ENCODE measurements at regions not wholly inside any gene's neighbourhood (a gene's known extent, or its start where the extent isn't known, plus 50 kb on each side); places are given as distances from the start of the nearest gene placed in this dataset.

- DNase-seq (ENCODE audit: low read depth in 2 of 2), result no peak
Measured at GRCh38 chr2:118509319-118510004, 338.0 kb downstream of the EN1 start.

- DNase-seq (ENCODE audit: low read depth in 2 of 2), result no peak
Measured at GRCh38 chr2:118508282-118508681, 339.2 kb downstream of the EN1 start.

DNA sequence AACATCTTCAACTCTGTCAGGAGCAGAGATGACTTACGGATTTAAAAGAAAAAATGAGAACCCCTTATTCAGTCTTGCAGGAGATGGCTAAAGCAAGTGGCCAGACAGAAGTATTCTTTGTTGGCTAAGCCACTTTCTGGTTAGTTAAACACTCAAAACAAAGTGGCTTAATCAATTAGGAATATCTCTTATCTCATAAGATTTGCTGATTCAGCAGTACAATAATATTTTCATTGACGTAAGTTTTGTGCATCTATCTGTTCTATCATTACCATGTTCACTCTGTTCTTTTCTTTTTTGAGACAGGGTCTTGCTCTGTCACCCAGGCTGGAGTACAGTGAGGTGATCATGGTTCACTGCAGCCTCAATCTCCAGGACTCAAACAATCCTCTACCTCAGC lies 342.0 kb downstream of the EN1 start:
- no peak for DNase-seq (ENCODE audit: low read depth in 2 of 2)

- DNase-seq (ENCODE audit: low read depth in 2 of 2), result no peak
Measured at GRCh38 chr2:118502106-118502505, 345.3 kb downstream of the EN1 start.

DNA sequence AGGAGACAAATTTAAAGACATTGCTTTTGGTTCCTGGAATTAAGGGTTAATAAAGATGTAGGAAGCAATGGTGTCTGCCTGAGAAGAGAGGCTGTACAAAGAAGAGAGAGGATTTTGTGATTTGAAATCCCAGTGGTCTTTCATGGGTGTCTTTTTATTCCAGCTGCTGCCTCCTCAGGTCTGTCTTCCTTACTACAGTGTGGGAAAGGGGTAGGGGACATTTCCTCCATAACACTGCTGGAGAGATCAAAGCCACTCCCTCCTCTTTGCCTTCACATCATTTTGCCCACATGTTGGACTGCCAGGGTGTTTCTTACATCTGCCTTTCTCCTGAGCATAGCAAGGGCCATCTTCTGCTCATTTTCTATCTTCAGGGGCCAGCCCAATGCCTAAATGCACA lies 348.5 kb downstream of the EN1 start:
- no peak for DNase-seq (ENCODE audit: low read depth in 2 of 2)

GRCh38 chr2:118496870-118497611 lies 350.4 kb downstream of the EN1 start:
- DNase-seq (ENCODE audit: low read depth in 2 of 2), result no peak

GRCh38 chr2:118496467-118496866 lies 351.0 kb downstream of the EN1 start:
- no peak for DNase-seq (ENCODE audit: low read depth in 2 of 2)

GRCh38 chr2:118495290-118495689 lies 352.2 kb downstream of the EN1 start:
- no peak for DNase-seq (ENCODE audit: low read depth in 2 of 2)

DNA sequence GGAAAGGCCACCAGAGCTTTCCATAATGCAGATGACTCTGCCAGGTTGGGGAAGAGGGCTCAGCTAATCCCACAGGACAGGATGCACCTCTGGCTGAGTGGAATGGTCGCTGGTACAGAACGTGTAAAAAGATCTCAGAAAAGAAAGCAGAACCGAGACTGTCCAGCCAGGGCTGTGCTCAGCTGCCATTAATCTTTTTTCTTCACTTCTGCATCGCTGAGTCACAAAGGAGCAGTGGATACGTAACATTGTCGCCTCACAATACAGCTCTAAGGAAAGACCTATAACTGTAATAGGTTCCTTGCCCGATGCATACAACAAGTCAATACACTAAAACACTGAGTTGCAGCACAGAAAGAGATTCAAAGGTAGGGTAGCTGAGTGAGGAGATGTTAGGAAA lies 354.2 kb downstream of the EN1 start:
- DNase-seq (ENCODE audit: low read depth in 2 of 2), result no peak

DNA sequence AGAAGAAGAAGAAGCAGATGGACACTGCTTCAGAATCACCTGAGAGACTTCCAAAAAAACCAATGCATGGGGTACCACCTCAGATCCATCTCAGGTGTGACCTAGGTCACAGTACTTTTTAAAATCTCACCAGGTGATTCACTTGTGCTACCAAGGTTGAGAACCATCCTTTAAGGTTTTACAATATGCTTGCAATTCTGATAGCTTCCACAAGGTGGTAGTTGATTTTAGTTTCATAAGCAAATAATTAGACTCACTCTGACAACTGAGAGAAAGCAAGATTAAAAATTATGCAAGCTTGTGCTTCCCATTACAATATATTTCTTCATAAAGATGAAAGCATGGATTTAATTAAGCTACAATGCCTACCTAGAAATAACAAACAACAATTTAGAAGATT lies 355.1 kb downstream of the EN1 start:
- DNase-seq (ENCODE audit: low read depth in 2 of 2), result no peak

DNA sequence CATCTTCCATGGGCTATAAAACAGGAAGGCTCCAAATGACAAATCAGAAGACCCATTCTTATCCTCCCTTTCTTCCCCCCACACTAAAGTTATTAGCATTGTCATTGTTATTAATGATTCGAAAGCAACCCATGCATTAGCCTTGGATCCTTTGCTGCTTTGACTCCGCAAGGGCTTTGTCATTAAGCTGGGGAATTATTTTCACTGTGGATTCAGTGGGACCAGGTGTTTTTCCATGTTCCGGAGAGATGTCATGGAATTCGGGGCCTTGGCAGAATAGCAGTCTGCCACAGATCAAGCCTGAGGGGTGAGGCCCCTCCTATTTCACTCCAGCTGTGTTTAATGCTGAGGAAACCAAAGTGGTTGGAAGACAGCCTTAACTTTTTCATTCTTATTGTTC lies 357.1 kb downstream of the EN1 start:
- no peak for DNase-seq (ENCODE audit: low read depth in 2 of 2)

GRCh38 chr2:118489712-118490299 lies 357.6 kb downstream of the EN1 start:
- no peak for DNase-seq (ENCODE audit: low read depth in 2 of 2)

DNA sequence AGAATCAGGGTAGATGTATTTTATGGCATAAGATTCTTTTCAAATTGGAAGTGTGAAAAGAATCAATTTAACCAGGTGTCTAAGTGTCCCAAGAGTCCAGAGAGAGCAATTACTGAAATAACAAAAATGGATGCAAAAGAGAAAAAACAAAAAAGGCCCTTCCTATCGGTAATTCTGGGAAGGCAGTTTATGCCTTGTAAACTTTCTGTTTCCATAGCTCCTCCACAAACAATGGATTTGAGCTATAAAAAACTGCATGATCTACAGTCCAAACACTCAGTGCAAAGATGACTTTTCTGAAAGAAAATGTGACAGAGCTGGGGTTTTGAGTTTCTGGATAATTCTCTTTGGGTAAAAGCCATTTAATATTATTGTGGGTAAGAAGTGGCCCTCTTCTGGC lies 366.1 kb downstream of the EN1 start:
- no peak for DNase-seq (ENCODE audit: low read depth in 2 of 2)

GRCh38 chr2:118479020-118479419 lies 368.4 kb downstream of the EN1 start:
- DNase-seq (ENCODE audit: low read depth in 2 of 2), result no peak

- DNase-seq (ENCODE audit: low read depth in 2 of 2), result no peak
Measured at GRCh38 chr2:118477111-118477862, 370.2 kb downstream of the EN1 start.

DNA sequence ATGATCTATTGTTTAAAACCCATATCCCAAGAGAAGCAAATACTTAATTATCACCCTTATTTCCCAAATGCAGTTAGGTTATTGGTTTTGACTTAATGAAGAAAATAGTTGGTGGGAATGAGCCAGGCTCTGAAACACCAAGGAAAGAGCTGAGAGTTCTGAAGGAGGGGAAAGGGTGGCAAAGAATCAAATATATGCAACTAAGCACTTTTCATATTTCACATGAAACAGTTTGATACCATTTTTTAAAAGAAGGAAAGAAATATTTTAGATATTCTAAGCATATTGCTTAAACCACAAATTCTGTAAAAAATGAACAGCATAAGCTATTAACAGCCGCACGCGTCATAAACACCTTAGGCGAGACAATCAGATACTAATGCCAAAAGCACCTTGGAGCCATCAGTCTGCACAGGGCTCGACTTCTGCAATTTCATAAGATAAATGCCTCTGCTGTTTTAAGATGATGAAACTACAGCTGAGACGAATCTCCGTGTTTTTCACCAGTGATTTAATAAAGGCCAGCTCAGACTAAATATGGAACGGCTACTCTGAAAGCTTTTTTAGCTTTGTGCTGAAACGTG lies 371.7 kb downstream of the EN1 start:
- DNase-seq (ENCODE audit: low read depth in 2 of 2), result no peak

DNA sequence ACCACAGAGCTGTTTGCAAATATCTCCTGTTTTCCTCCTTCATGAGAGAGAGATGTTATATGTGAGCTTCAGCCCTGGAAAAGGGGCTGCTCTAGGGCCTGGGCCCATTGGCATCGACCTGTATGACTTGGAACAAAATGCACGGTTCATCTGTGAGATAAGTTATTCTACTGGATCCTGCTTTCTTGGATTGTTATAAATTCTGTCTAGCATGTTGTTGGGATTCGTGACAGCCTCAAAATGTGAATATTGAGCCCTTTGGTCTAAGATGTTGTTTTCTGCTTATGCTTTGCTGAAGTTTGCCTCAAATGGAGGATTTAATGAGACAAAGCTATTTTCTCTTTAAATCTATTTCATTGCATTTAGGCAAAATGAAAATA lies 372.9 kb downstream of the EN1 start:
- DNase-seq (ENCODE audit: low read depth in 2 of 2), result no peak

GRCh38 chr2:118473846-118474540 lies 373.5 kb downstream of the EN1 start:
- no peak for DNase-seq (ENCODE audit: low read depth in 2 of 2)

DNA sequence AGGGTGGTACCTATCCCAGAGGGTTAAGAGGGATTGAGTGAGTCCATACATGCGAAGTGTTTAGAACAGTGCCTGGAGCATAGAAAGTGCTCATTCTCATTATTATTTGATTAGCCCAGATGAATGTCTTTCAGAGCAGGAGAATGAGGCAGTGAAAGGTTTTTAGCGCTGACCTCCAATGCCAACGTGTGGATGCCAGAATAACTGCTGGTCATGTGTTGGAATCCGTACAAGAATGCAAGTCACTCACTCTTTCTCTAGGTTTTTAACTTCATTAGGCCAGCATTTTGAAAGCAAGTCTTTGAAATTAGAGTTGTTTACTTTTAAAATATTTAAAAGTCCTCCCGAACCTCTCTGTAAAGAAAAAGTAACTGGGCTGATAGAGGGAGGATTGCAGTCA lies 374.2 kb downstream of the EN1 start:
- DNase-seq (ENCODE audit: low read depth in 2 of 2), result no peak

GRCh38 chr2:118470297-118470696 lies 377.2 kb downstream of the EN1 start:
- no peak for DNase-seq (ENCODE audit: low read depth in 2 of 2)

DNA sequence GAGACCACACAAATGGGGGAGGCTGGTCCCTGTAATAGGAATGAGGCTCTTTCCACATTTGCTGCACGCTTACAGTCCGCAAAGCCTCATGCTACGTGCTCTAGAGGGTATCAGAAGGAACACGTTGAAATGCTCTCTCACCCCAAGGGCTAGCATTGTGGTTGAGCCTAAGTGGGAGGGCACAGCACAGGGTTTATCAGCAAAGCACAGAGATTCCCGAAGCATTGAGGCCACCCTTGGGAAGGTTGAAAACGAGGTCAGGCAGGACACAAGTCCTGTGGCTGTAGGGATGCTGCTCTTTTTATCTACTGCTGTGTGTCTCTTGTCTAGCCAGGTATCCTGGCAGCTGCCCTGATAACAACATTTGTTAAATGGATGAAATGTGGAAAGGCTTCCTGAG lies 378.3 kb downstream of the EN1 start:
- DNase-seq (ENCODE audit: low read depth in 2 of 2), result no peak
